GM04504 (cell line): ENCODE measurements at regions not wholly inside any gene's neighbourhood (a gene's known extent, or its start where the extent isn't known, plus 50 kb on each side); places are given as distances from the start of the nearest gene placed in this dataset.
"Not testable (repeated sequence)": the region's sequence is repeated elsewhere in the genome, so short reads cannot be mapped to it uniquely, and the experiment has no call there.

Experiments used
- DNase-seq: peaks from one replicate; pipeline ENCODE4 v3.0.0-alpha.2; 2012; ENCODE audit warnings: low read depth

- no peak for DNase-seq
Observed at GRCh38 chr1:69086148-69086547, 481.6 kb upstream of the LRRC7 start.

- DNase-seq, result no peak
Observed at GRCh38 chr1:69088571-69088970, 479.2 kb upstream of the LRRC7 start.

GRCh38 chr1:69090170-69090569 is 477.6 kb upstream of the LRRC7 start:
- no peak for DNase-seq

- DNase-seq, result no peak
Observed at GRCh38 chr1:69090752-69091151, 477.0 kb upstream of the LRRC7 start.

- not testable (repeated sequence) for DNase-seq
Observed at GRCh38 chr1:69102058-69102457, 465.7 kb upstream of the LRRC7 start.

GRCh38 chr1:69103213-69103612 is 464.5 kb upstream of the LRRC7 start:
- DNase-seq, result no peak

- no peak for DNase-seq
Observed at GRCh38 chr1:69103705-69104385, 463.9 kb upstream of the LRRC7 start.

GRCh38 chr1:69104894-69105293 is 462.8 kb upstream of the LRRC7 start:
- no peak for DNase-seq

- no peak for DNase-seq
Observed at GRCh38 chr1:69109277-69109676, 458.4 kb upstream of the LRRC7 start.

- no peak for DNase-seq
Observed at GRCh38 chr1:69110851-69111250, 456.9 kb upstream of the LRRC7 start.

GRCh38 chr1:69120126-69120741 is 447.5 kb upstream of the LRRC7 start:
- not testable (repeated sequence) for DNase-seq

GRCh38 chr1:69120817-69121216 is 446.9 kb upstream of the LRRC7 start:
- no peak for DNase-seq

- no peak for DNase-seq
Observed at GRCh38 chr1:69121723-69122122, 446.0 kb upstream of the LRRC7 start.

- DNase-seq, result no peak
Observed at GRCh38 chr1:69122373-69122772, 445.3 kb upstream of the LRRC7 start.

- no peak for DNase-seq
Observed at GRCh38 chr1:69123486-69123885, 444.2 kb upstream of the LRRC7 start.

- DNase-seq, result no peak
Observed at GRCh38 chr1:69126796-69127195, 440.9 kb upstream of the LRRC7 start.

GRCh38 chr1:69128204-69128603 is 439.5 kb upstream of the LRRC7 start:
- DNase-seq, result no peak

GRCh38 chr1:69129538-69129937 is 438.2 kb upstream of the LRRC7 start:
- DNase-seq, result no peak

- DNase-seq, result no peak
Observed at GRCh38 chr1:69138172-69138571, 429.6 kb upstream of the LRRC7 start.

GRCh38 chr1:69139007-69139406 is 428.7 kb upstream of the LRRC7 start:
- no peak for DNase-seq

GRCh38 chr1:69146303-69146702 is 421.4 kb upstream of the LRRC7 start:
- no peak for DNase-seq

GRCh38 chr1:69148731-69149130 is 419.0 kb upstream of the LRRC7 start:
- DNase-seq, result no peak

GRCh38 chr1:69157046-69157756 is 410.5 kb upstream of the LRRC7 start:
- DNase-seq, result no peak
